K562 (cell line): ENCODE measurements at regions not wholly inside any gene's neighbourhood (a gene's known extent, or its start where the extent isn't known, plus 50 kb on each side); places are given as distances from the start of the nearest gene placed in this dataset.

Experiments
- ATAC-seq: fragments of 200-7000 bp; cut with Tn5 transposase; 3 replicates; pipeline ENCODE4 v1.9.1; 2020; ENCODE audit warnings: moderate library complexity
- BruUV-seq: library from RNA; stranded (reverse); fragments of 400-500 nt; replicated peaks from 2 replicates; lab custom pipeline; 2021; lab: Mats Ljungman, UMichigan
- CTCF ChIA-PET: fragments of 300-600 bp; formaldehyde crosslinking; extraction: SDS; loops from one replicate; lab custom pipeline; 2021; ENCODE audit warnings: low intra/inter-chr PET ratio; lab: Yijun Ruan, JAX
- POLR2A ChIA-PET: fragments of 300-600, 350-650 bp; sonication (Branson Sonifier 250); formaldehyde crosslinking; extraction: SDS; loops from one replicate; lab custom pipeline; 2021; ENCODE audit warnings: antibody characterized with exemption, inconsistent platforms; lab: Yijun Ruan, JAX
- DNase-seq, 4 experiments: peaks; one replicate each; pipeline versions ENCODE4 v3.0.0 to v3.0.0-alpha.2; 2011 to 2018; ENCODE audit warnings: low spot score in 3 of 4, mixed read lengths in 3 of 4; ENCODE audit errors: extremely low read depth in 1 of 4
- FAIRE-seq: peaks from 2 replicates; lab custom pipeline; 2011; peaks lifted over from hg19 to GRCh38; lab: Jason Lieb, UNC
- H2AFZ ChIP-seq: 2 replicates; pipeline ENCODE4 v1.6.0; 2011; ENCODE audit warnings: low read depth, low read length, control low read depth, inconsistent platforms
- H3K27ac ChIP-seq: fragments of 200-600 bp; 3 replicates; pipeline ENCODE4 v1.8.0; 2011; ENCODE audit warnings: low read depth, mild to moderate bottlenecking, control low read depth, inconsistent platforms, low read length, moderate library complexity, mixed read lengths; ENCODE audit errors: extremely low read depth
- H3K27me3 ChIP-seq, 2 experiments: fragments of 300-600 bp in 1 of 2; 2 replicates in 1 of 2; 3 replicates in 1 of 2; pipeline versions ENCODE4 v1.6.0 to v1.8.0; 2011; ENCODE audit warnings: inconsistent platforms in 2 of 2, low read length in 2 of 2, mild to moderate bottlenecking in 1 of 2, mixed read lengths in 1 of 2, moderate library complexity in 1 of 2; ENCODE audit not compliant: control insufficient read depth in 2 of 2, insufficient read depth in 2 of 2
- H3K36me3 ChIP-seq: fragments of 300-600 bp; 3 replicates; pipeline ENCODE4 v1.8.0; 2011; ENCODE audit warnings: mild to moderate bottlenecking, low read length, inconsistent platforms; ENCODE audit not compliant: control insufficient read depth, insufficient read depth
- H3K4me1 ChIP-seq, 2 experiments: fragments of 200-600 bp in 1 of 2; replicated peaks in 1 of 2; 2 replicates in 1 of 2; 3 replicates in 1 of 2; pipeline versions ENCODE4 v1.5.1 to v1.8.0; 2011; ENCODE audit warnings: inconsistent platforms in 2 of 2, low read length in 2 of 2, mild to moderate bottlenecking in 1 of 2, mixed read lengths in 1 of 2, moderate library complexity in 1 of 2; ENCODE audit not compliant: control insufficient read depth in 2 of 2, insufficient read depth in 2 of 2
- H3K4me2 ChIP-seq: 2 replicates; pipeline ENCODE4 v1.6.1; 2011; ENCODE audit warnings: low read length, control low read depth, inconsistent platforms, mixed read lengths; ENCODE audit not compliant: insufficient read depth
- H3K4me3 ChIP-seq: fragments of 200-600 bp; sonication (generic), shearing (Covaris generic); 2 replicates; pipeline ENCODE4 v1.5.1; 2016; ENCODE audit warnings: control low read depth, inconsistent platforms
- H3K79me2 ChIP-seq: fragments of 200-600 bp; 3 replicates; pipeline ENCODE4 v1.8.0; 2011; ENCODE audit warnings: low read length, inconsistent platforms; ENCODE audit not compliant: control insufficient read depth, insufficient read depth
- H3K9ac ChIP-seq, 2 experiments: 2 replicates each; pipeline versions ENCODE4 v1.6.0 to v1.6.1; 2011; ENCODE audit warnings: low read depth in 2 of 2, low read length in 2 of 2, control low read depth in 1 of 2, inconsistent platforms in 1 of 2, mild to moderate bottlenecking in 1 of 2, mixed read lengths in 1 of 2; ENCODE audit not compliant: insufficient read depth in 1 of 2
- H3K9me1 ChIP-seq: one replicate; pipeline ENCODE4 v1.6.0; 2011; ENCODE audit warnings: inconsistent platforms, mild to moderate bottlenecking, low read length, moderate library complexity; ENCODE audit not compliant: control insufficient read depth, insufficient read depth
- H3K9me3 ChIP-seq: replicated peaks from 2 replicates; pipeline ENCODE4 v1.5.1; 2011; ENCODE audit warnings: low read depth, low read length, inconsistent platforms; ENCODE audit not compliant: control insufficient read depth, insufficient read depth
- H4K20me1 ChIP-seq: replicated peaks from 2 replicates; pipeline ENCODE4 v1.6.1; 2011; ENCODE audit warnings: low read length, inconsistent platforms, mixed read lengths; ENCODE audit not compliant: control insufficient read depth, insufficient read depth
- CBFA2T2 ChIP-seq: fragments of 450-650 bp; conservative IDR thresholded peaks from 2 replicates; pipeline ENCODE4 v1.6.1; 2017; ENCODE audit warnings: mild to moderate bottlenecking
- ETV1 ChIP-seq: fragments of 450-650 bp; conservative IDR thresholded peaks from 2 replicates; pipeline ENCODE4 v1.6.1; 2016; ENCODE audit warnings: missing genetic modification characterization, control low read depth, low read depth, missing compliant biosample characterization
- HINFP ChIP-seq: fragments of 450-650 bp; conservative IDR thresholded peaks from 2 replicates; pipeline ENCODE4 v1.6.1; 2016; ENCODE audit warnings: missing genetic modification characterization, low read depth, mild to moderate bottlenecking, control low read depth, missing compliant biosample characterization
- MXI1 ChIP-seq: IDR thresholded peaks from 2 replicates; pipeline ENCODE4 v1.6.1; 2011; ENCODE audit warnings: low read depth, mild to moderate bottlenecking, improper control_type of control experiment, low read length
- WHSC1 ChIP-seq: IDR thresholded peaks from one replicate; pipeline ENCODE4 v1.6.1; 2012; ENCODE audit warnings: low read length, control low read depth, inconsistent platforms
- ZBTB1 ChIP-seq: sonication (generic); formaldehyde crosslinking; IDR thresholded peaks from 2 replicates; pipeline ENCODE4 v1.8.1; 2023; ENCODE audit warnings: missing genetic modification reagents, low read depth, mild to moderate bottlenecking, borderline replicate concordance
- ZNF239 ChIP-seq: fragments of 250-450 bp; sonication (Bioruptor Pico); IDR thresholded peaks from 2 replicates; pipeline ENCODE4 v1.4.0; 2020; ENCODE audit warnings: mild to moderate bottlenecking
- WGBS: fragments of 100-300 bp; shearing (Covaris generic); methylation state at CpG from one replicate; pipeline ENCODE4 v1.1.6; 2016; ENCODE audit warnings: low coverage, mixed read lengths; ENCODE audit not compliant: insufficient coverage; ENCODE audit errors: missing lambda C conversion rate; 5-methylcytosine and 5-hydroxymethylcytosine counted together
- in situ Hi-C: fragments of 300-500 bp; cut with MboI; formaldehyde crosslinking; loops from 4 replicates; pipeline ENCODE4 v1.15.0; 2018; ENCODE audit warnings: inconsistent platforms, mixed read lengths
- intact Hi-C: fragments of 100-400 bp; cut with micrococcal nuclease; formaldehyde crosslinking; loops from 2 replicates; pipeline ENCODE4 v1.14.2; 2022
- TF ChIP-seq, protein P1 (sequence below): fragments of 250-450 bp; sonication (Bioruptor Pico); IDR thresholded peaks from 2 replicates; pipeline ENCODE4 v1.8.0; 2022; ENCODE audit warnings: moderate library complexity, mild to moderate bottlenecking, inconsistent platforms
- TF ChIP-seq, protein P2 (sequence below): IDR thresholded peaks from 2 replicates; pipeline ENCODE4 v1.6.1; 2011; ENCODE audit warnings: borderline replicate concordance, low read depth, mild to moderate bottlenecking, moderate library complexity, low read length; ENCODE audit not compliant: insufficient read depth, poor library complexity, severe bottlenecking

GRCh38 chr2:175362331-175362730, 180.8 kb upstream of the ATP5MC3 start:
- H3K4me2 ChIP-seq, result no peak overlapping the region
- H3K27ac ChIP-seq, result no peak overlapping the region
- DNase-seq, result no peak
- 0 out of 5 replicates have a peak, but pooled peaks cover 0 to 4% of the 10 kb centered on the region in 2 experiments for H3K27me3 ChIP-seq
- intact Hi-C loops, result no loop called here
- in situ Hi-C loops, result loop anchor here (5.0 kb wide), 1 partner anchor 735 kb away; the partner anchor contains the start of gene HOXD12
- H3K9me3 ChIP-seq, result no peaks in the 10 kb centered on the region
- TF ChIP-seq, protein P1, sequence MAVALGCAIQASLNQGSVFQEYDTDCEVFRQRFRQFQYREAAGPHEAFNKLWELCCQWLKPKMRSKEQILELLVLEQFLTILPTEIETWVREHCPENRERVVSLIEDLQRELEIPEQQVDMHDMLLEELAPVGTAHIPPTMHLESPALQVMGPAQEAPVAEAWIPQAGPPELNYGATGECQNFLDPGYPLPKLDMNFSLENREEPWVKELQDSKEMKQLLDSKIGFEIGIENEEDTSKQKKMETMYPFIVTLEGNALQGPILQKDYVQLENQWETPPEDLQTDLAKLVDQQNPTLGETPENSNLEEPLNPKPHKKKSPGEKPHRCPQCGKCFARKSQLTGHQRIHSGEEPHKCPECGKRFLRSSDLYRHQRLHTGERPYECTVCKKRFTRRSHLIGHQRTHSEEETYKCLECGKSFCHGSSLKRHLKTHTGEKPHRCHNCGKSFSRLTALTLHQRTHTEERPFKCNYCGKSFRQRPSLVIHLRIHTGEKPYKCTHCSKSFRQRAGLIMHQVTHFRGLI (CRISPR knock-in tag), result no peak
- no peak for TF ChIP-seq WHSC1
- TF ChIP-seq ETV1 (tag), result no peak
- TF ChIP-seq MXI1, result no peak
- no peak for TF ChIP-seq CBFA2T2
- no peak for TF ChIP-seq ZNF239 (CRISPR knock-in tag)
- TF ChIP-seq ZBTB1 (CRISPR knock-in tag), result no peak
- TF ChIP-seq, protein P2, sequence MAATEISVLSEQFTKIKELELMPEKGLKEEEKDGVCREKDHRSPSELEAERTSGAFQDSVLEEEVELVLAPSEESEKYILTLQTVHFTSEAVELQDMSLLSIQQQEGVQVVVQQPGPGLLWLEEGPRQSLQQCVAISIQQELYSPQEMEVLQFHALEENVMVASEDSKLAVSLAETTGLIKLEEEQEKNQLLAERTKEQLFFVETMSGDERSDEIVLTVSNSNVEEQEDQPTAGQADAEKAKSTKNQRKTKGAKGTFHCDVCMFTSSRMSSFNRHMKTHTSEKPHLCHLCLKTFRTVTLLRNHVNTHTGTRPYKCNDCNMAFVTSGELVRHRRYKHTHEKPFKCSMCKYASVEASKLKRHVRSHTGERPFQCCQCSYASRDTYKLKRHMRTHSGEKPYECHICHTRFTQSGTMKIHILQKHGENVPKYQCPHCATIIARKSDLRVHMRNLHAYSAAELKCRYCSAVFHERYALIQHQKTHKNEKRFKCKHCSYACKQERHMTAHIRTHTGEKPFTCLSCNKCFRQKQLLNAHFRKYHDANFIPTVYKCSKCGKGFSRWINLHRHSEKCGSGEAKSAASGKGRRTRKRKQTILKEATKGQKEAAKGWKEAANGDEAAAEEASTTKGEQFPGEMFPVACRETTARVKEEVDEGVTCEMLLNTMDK, result no peak
- TF ChIP-seq HINFP (tag), result no peak
- TF ChIP-seq, all 486 proteins: peak for 0
- CTCF ChIA-PET, result no interaction called here
- ATAC-seq, result no peak
- Histone ChIP-seq H3K4me3 (no peak overlapping the region), H3K9me1 (no peaks in the 10 kb centered on the region), H3K4me1 (no peaks in the 10 kb centered on the region), H4K20me1 (no peaks in the 10 kb centered on the region; the same call in 1 of the 2 replicates), H3K36me3 (no peaks in the 10 kb centered on the region), H3K9ac (no peak overlapping the region), H2AFZ (no peak overlapping the region), H3K79me2 (no peaks in the 10 kb centered on the region)
- under 1% methylated on average over 4 of the region's 4 CpGs for WGBS
- BruUV-seq, result no TSS peak
- FAIRE-seq, result no peak
- POLR2A ChIA-PET, result interaction anchor here (1.3 kb wide), 1 partner anchor 8 kb away, joined by 4 read pairs; no protein-coding TSS in a partner anchor
